ENCODE measurements at regions not wholly inside any gene's neighbourhood (a gene's known extent, or its start where the extent isn't known, plus 50 kb on each side); places are given as distances from the start of the nearest gene placed in this dataset.

DNA sequence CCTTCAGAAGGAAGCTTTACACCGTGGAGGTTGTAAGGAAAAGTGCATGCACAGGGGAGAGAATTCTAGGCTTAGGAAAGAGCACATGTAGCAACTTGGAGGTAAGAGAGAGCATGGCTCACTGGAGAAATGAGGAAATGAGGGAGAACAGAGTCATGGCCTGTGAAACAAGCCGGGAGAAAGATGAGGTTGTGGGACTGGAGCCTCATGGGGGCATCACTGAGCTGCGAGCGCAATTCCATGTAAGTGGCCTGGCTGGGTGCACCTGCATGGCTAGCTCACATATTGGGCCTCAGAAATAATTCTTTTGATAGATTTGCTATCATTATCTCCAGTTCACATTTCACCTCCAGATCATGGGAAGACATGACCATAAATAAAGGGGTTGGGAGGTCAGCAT lies 785.5 kb upstream of the RAB6C start:
- no TSS peak for BruUV-seq (replicated peaks)
- H2AFZ ChIP-seq (ENCODE audit: low read length) = no peak overlapping the region
- H3K4me1 ChIP-seq (ENCODE audit: insufficient read depth, low read length) = no peaks in the 10 kb centered on the region
- POLR2A ChIA-PET = no interaction called here
- peaks cover 4 to 34% of the 10 kb centered on the region in 2 experiments; a peak in 4 of 5 replicates for H3K27me3 ChIP-seq (ENCODE audit: control insufficient read depth in 1 of 2, insufficient read depth in 2 of 2, low read length in 2 of 2)
- DNase-seq (ENCODE audit: low spot score) (no peak), FAIRE-seq (no peak), ATAC-seq (no peak)
- TF ChIP-seq, protein P1, sequence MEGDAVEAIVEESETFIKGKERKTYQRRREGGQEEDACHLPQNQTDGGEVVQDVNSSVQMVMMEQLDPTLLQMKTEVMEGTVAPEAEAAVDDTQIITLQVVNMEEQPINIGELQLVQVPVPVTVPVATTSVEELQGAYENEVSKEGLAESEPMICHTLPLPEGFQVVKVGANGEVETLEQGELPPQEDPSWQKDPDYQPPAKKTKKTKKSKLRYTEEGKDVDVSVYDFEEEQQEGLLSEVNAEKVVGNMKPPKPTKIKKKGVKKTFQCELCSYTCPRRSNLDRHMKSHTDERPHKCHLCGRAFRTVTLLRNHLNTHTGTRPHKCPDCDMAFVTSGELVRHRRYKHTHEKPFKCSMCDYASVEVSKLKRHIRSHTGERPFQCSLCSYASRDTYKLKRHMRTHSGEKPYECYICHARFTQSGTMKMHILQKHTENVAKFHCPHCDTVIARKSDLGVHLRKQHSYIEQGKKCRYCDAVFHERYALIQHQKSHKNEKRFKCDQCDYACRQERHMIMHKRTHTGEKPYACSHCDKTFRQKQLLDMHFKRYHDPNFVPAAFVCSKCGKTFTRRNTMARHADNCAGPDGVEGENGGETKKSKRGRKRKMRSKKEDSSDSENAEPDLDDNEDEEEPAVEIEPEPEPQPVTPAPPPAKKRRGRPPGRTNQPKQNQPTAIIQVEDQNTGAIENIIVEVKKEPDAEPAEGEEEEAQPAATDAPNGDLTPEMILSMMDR (CRISPR knock-in tag; IDR thresholded peaks at IDR 0.05) = 0 out of 2 replicates have a peak, but pooled peaks have one; percentile 23
- TF ChIP-seq HMG20B (CRISPR knock-in tag; conservative IDR thresholded peaks at IDR 0.05) = no peak
- H3K27ac ChIP-seq (ENCODE audit: extremely low read length, insufficient read depth, low read length) = no peak overlapping the region
- intact Hi-C loops (cut with micrococcal nuclease; ENCODE audit: unreplicated experiment) (no loop called here), in situ Hi-C loops (cut with HindIII; ENCODE audit: extremely low pct_ligation_motif_present, low pct_unique_long_range_greater_than_20kb) (no loop called here)
- CTCF ChIA-PET (ENCODE audit: low intra/inter-chr PET ratio, low total read pairs) = no interaction called here
- no peaks in the 10 kb centered on the region; the same call in 1 of the 2 replicates for H4K20me1 ChIP-seq (ENCODE audit: insufficient read depth, low read length)
- H3K36me3 ChIP-seq (replicated peaks in 1 of 2; ENCODE audit: control insufficient read depth in 1 of 2, insufficient read depth in 2 of 2, low read length in 2 of 2) = no peaks in the 10 kb centered on the region
- H3K79me2 ChIP-seq (ENCODE audit: insufficient read depth, low read length) = no peaks in the 10 kb centered on the region
- no peaks in the 10 kb centered on the region for H3K9me3 ChIP-seq (ENCODE audit: low read length)
- no peak overlapping the region for H3K9ac ChIP-seq (ENCODE audit: insufficient read depth, low read depth, low read length)
- H3K4me2 ChIP-seq (ENCODE audit: low read depth, low read length) = no peak overlapping the region
- WGBS (ENCODE audit: low lambda C conversion rate) = 3% methylated on average over 4 of the region's 4 CpGs
- H3K4me3 ChIP-seq (replicated peaks in 1 of 3; ENCODE audit: insufficient read depth in 1 of 3, low read depth in 2 of 3, low read length in 3 of 3) = no peak overlapping the region

DNA sequence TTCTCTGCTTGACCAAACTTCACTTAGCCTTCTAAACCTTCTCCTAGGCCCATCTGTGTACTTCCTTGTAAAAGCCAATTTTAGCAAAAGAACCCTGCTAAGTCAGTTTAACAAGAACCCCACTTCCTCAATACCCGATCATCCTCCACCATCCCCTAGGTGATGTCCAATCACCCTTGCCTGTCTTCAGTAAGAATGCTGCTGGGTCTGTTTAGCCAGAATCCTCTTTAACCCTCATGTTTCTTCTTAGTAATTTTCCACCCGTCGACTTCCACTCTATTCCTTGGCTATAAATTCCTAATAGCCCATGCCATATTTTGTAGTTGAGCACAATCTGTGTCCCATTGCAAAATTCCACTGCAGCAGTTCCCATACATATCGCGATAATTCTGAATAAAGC lies 780.0 kb upstream of the RAB6C start:
- DNase-seq (ENCODE audit: low spot score) (no peak), ATAC-seq (no peak), FAIRE-seq (no peak)
- 18% methylated on average over 5 of the region's 5 CpGs for WGBS (ENCODE audit: low lambda C conversion rate)
- Histone ChIP-seq H3K27ac (ENCODE audit: extremely low read length, insufficient read depth, low read length) (no peak overlapping the region), H3K36me3 (replicated peaks in 1 of 2; ENCODE audit: control insufficient read depth in 1 of 2, insufficient read depth in 2 of 2, low read length in 2 of 2) (no peaks in the 10 kb centered on the region), H4K20me1 (ENCODE audit: insufficient read depth, low read length) (no peaks in the 10 kb centered on the region; the same call in 1 of the 2 replicates), H3K79me2 (ENCODE audit: insufficient read depth, low read length) (no peaks in the 10 kb centered on the region), H2AFZ (ENCODE audit: low read length) (no peak overlapping the region), H3K9ac (ENCODE audit: insufficient read depth, low read depth, low read length) (no peak overlapping the region), H3K4me2 (ENCODE audit: low read depth, low read length) (no peak overlapping the region), H3K4me1 (ENCODE audit: insufficient read depth, low read length) (no peaks in the 10 kb centered on the region), H3K4me3 (replicated peaks in 1 of 3; ENCODE audit: insufficient read depth in 1 of 3, low read depth in 2 of 3, low read length in 3 of 3) (no peak overlapping the region), H3K9me3 (ENCODE audit: low read length) (no peaks in the 10 kb centered on the region), H3K27me3 (ENCODE audit: control insufficient read depth in 1 of 2, insufficient read depth in 2 of 2, low read length in 2 of 2) (peaks cover 1 to 11% of the 10 kb centered on the region in 2 experiments; a peak in 2 of 5 replicates)
- TF ChIP-seq HMGA1 (CRISPR knock-in tag; conservative IDR thresholded peaks at IDR 0.05) = no peak
- no peak for TF ChIP-seq SNRNP70 (IDR thresholded peaks at IDR 0.05; ENCODE audit: low read depth, low read length)
- no peak for TF ChIP-seq ZSCAN31 (CRISPR knock-in tag; IDR thresholded peaks at IDR 0.05; ENCODE audit: low read depth)
- no peak for TF ChIP-seq MLLT10 (CRISPR knock-in tag; IDR thresholded peaks at IDR 0.05)
- no peak for TF ChIP-seq MTA1 (CRISPR knock-in tag; IDR thresholded peaks at IDR 0.05; ENCODE audit: borderline replicate concordance)
- intact Hi-C loops (cut with micrococcal nuclease; ENCODE audit: unreplicated experiment) = no loop called here
- no TSS peak for BruUV-seq (replicated peaks)
- in situ Hi-C loops (cut with HindIII; ENCODE audit: extremely low pct_ligation_motif_present, low pct_unique_long_range_greater_than_20kb) = no loop called here
- POLR2A ChIA-PET = no interaction called here
- CTCF ChIA-PET (ENCODE audit: low intra/inter-chr PET ratio, low total read pairs) = no interaction called here
